HL-60 (cell line): ENCODE measurements at regions not wholly inside any gene's neighbourhood (a gene's known extent, or its start where the extent isn't known, plus 50 kb on each side); places are given as distances from the start of the nearest gene placed in this dataset.

Experiments used
- DNase-seq, 2 experiments: peaks; one replicate each; pipeline ENCODE4 v3.0.0-alpha.2; 2010 to 2020; ENCODE audit warnings: low read depth in 1 of 2, low spot score in 1 of 2
- H3K27ac ChIP-seq: fragments of 250-450 bp; sonication (Bioruptor Pico); replicated peaks from 2 replicates; pipeline ENCODE4 v1.5.1; 2020; ENCODE audit warnings: mild to moderate bottlenecking, moderate library complexity
- H3K27me3 ChIP-seq: fragments of 250-450 bp; sonication (Bioruptor Pico); 2 replicates; pipeline ENCODE4 v1.5.1; 2021; ENCODE audit warnings: mild to moderate bottlenecking, moderate library complexity; ENCODE audit not compliant: insufficient read depth, poor library complexity, severe bottlenecking
- H3K4me3 ChIP-seq: replicated peaks from 2 replicates; pipeline ENCODE4 v1.5.1; 2011; ENCODE audit warnings: mild to moderate bottlenecking, control low read depth, low read length; ENCODE audit not compliant: insufficient read depth
- GABPA ChIP-seq: IDR thresholded peaks from 2 replicates; pipeline ENCODE4 v1.6.1; 2012; ENCODE audit warnings: low read depth
- POLR2AphosphoS5 ChIP-seq: IDR thresholded peaks from 2 replicates; pipeline ENCODE4 v1.6.1; 2012; ENCODE audit warnings: low read depth
- SPI1 ChIP-seq: IDR thresholded peaks from 2 replicates; pipeline ENCODE4 v1.6.1; 2012; ENCODE audit warnings: low read depth, mild to moderate bottlenecking, borderline replicate concordance
- TF ChIP-seq, protein P1 (sequence below): IDR thresholded peaks from one replicate; pipeline ENCODE4 v1.5.1; 2011; ENCODE audit warnings: low read length, control low read depth, inconsistent platforms; ENCODE audit not compliant: insufficient read depth
- TF ChIP-seq, protein P2 (sequence below): IDR thresholded peaks from 2 replicates; pipeline ENCODE4 v1.6.1; 2012; ENCODE audit warnings: low read depth; ENCODE audit not compliant: insufficient replicate concordance

DNA sequence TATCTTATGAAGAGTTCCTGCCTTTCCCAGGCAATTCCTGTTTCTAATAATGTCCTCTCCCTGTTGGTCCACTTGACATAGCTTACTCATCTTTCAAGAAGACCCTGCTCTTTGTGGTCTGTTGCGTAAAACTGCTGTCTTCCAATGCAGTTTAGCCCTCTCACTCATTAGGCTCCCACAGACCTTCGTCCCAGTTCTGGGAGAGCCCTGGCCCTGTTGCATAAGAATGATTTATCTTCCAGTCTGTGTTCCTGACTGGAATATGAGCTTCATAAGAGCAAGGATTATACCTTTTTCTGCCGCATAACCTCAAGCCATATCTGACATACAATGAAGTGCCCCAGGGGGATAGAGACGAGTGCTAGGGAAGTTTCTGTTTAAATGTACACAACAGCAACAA is 365.9 kb upstream of the NOVA1 start:
- no peak overlapping the region for H3K4me3 ChIP-seq
- H3K27ac ChIP-seq: no peak overlapping the region
- no peak for DNase-seq
- TF ChIP-seq GABPA: no peak
- H3K27me3 ChIP-seq: no peaks in the 10 kb centered on the region

DNA sequence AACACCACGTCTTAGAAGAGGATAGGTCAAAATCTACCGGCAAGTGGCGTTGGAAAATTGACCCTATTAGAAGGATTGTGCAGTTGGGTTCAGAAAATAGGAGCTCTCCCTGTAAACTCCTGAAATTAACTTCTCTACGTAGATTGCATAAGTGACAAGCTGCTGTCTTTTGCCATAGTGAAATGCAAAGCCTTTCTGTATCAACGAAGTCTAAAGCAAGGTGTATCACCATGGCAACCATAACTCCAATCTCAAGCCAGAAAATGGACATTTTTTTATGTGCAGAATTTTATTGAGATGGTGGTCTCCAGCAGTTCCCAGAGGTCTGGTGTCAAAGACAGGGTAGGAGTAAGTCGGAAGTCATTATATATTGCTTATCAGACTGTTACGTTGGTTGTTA is 367.7 kb upstream of the NOVA1 start:
- no peak for TF ChIP-seq SPI1
- TF ChIP-seq, protein P1, sequence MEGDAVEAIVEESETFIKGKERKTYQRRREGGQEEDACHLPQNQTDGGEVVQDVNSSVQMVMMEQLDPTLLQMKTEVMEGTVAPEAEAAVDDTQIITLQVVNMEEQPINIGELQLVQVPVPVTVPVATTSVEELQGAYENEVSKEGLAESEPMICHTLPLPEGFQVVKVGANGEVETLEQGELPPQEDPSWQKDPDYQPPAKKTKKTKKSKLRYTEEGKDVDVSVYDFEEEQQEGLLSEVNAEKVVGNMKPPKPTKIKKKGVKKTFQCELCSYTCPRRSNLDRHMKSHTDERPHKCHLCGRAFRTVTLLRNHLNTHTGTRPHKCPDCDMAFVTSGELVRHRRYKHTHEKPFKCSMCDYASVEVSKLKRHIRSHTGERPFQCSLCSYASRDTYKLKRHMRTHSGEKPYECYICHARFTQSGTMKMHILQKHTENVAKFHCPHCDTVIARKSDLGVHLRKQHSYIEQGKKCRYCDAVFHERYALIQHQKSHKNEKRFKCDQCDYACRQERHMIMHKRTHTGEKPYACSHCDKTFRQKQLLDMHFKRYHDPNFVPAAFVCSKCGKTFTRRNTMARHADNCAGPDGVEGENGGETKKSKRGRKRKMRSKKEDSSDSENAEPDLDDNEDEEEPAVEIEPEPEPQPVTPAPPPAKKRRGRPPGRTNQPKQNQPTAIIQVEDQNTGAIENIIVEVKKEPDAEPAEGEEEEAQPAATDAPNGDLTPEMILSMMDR: no peak
- no peak for TF ChIP-seq POLR2AphosphoS5
- TF ChIP-seq, protein P2, sequence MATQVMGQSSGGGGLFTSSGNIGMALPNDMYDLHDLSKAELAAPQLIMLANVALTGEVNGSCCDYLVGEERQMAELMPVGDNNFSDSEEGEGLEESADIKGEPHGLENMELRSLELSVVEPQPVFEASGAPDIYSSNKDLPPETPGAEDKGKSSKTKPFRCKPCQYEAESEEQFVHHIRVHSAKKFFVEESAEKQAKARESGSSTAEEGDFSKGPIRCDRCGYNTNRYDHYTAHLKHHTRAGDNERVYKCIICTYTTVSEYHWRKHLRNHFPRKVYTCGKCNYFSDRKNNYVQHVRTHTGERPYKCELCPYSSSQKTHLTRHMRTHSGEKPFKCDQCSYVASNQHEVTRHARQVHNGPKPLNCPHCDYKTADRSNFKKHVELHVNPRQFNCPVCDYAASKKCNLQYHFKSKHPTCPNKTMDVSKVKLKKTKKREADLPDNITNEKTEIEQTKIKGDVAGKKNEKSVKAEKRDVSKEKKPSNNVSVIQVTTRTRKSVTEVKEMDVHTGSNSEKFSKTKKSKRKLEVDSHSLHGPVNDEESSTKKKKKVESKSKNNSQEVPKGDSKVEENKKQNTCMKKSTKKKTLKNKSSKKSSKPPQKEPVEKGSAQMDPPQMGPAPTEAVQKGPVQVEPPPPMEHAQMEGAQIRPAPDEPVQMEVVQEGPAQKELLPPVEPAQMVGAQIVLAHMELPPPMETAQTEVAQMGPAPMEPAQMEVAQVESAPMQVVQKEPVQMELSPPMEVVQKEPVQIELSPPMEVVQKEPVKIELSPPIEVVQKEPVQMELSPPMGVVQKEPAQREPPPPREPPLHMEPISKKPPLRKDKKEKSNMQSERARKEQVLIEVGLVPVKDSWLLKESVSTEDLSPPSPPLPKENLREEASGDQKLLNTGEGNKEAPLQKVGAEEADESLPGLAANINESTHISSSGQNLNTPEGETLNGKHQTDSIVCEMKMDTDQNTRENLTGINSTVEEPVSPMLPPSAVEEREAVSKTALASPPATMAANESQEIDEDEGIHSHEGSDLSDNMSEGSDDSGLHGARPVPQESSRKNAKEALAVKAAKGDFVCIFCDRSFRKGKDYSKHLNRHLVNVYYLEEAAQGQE: no peak
- TF ChIP-seq GABPA: no peak
- no peak overlapping the region for H3K27ac ChIP-seq
- H3K4me3 ChIP-seq: no peak overlapping the region
- H3K27me3 ChIP-seq: no peaks in the 10 kb centered on the region
- no peak for DNase-seq

DNA sequence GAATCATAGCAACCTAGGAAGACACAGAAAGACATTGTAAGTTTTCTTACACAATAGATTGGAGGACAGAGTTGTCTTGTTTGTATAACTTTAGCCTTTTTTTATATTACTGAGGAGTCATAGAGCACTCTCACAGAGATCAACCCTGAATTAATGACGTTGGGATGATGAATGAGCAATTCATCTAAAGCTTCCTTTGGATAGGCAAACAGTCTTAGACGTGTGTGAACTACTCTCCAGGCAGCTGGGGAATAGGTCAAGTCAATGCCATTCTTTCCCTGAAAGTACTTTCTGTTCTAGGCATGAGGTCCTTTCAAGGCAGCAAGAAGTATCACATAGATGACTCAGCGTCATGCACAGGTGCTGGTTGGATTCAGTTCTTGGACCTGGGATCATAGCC is 369.1 kb upstream of the NOVA1 start:
- DNase-seq: no peak
- Histone ChIP-seq H3K4me3 (no peak overlapping the region), H3K27ac (no peak overlapping the region), H3K27me3 (no peaks in the 10 kb centered on the region)
- no peak for TF ChIP-seq SPI1
- TF ChIP-seq POLR2AphosphoS5: no peak
- no peak for TF ChIP-seq GABPA
- TF ChIP-seq, protein P2: no peak
- TF ChIP-seq, protein P1: no peak

DNA sequence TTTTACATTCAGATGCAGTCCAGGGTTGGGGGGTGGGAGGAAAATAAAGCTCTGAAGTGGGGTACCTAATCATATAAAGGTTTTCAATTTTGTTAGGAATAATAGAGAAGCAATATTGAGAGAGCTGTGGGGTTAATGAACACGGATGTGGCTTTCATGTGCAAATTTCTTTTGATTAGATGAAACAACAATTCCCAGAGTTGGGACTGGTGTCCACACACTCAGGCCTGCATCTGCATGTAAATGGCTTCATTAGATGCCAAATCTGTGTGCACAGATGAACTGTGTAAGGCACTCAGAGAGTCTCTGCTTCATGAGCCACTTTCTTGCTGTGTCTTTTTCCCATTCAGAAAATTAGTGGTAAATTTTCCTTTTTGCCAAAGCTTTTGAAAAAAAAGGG is 377.1 kb upstream of the NOVA1 start:
- DNase-seq: no peak
- Histone ChIP-seq H3K27ac (no peak overlapping the region), H3K27me3 (no peaks in the 10 kb centered on the region), H3K4me3 (no peak overlapping the region)
- TF ChIP-seq, protein P1: no peak
- TF ChIP-seq, protein P2: no peak
- TF ChIP-seq SPI1 (no peak), GABPA (no peak), POLR2AphosphoS5 (no peak)
